ENCODE measurements at regions not wholly inside any gene's neighbourhood (a gene's known extent, or its start where the extent isn't known, plus 50 kb on each side); places are given as distances from the start of the nearest gene placed in this dataset.
A peak's percentile ranks its signal among the peaks of the same experiment; 100 is the strongest.

GRCh38 chr9:121597698-121598166 is 53.7 kb upstream of the DAB2IP start:
- no peak for DNase-seq (ENCODE audit: low read depth)
- in situ Hi-C loops (cut with HindIII; ENCODE audit: low pct_unique_long_range_greater_than_20kb, low sequenced_read_pairs), result no loop called here

GRCh38 chr9:121598167-121598964 is 53.1 kb upstream of the DAB2IP start:
- no peak for DNase-seq (ENCODE audit: low read depth)
- in situ Hi-C loops (cut with HindIII; ENCODE audit: low pct_unique_long_range_greater_than_20kb, low sequenced_read_pairs), result no loop called here

GRCh38 chr9:121598965-121599871 is 52.2 kb upstream of the DAB2IP start:
- in situ Hi-C loops (cut with HindIII; ENCODE audit: low pct_unique_long_range_greater_than_20kb, low sequenced_read_pairs), result no loop called here
- DNase-seq (ENCODE audit: low read depth), result peak; percentile 52

GRCh38 chr9:121599872-121600585 is 51.4 kb upstream of the DAB2IP start:
- in situ Hi-C loops (cut with HindIII; ENCODE audit: low pct_unique_long_range_greater_than_20kb, low sequenced_read_pairs), result no loop called here
- no peak for DNase-seq (ENCODE audit: low read depth)

GRCh38 chr9:121601194-121601593 is 50.2 kb upstream of the DAB2IP start:
- in situ Hi-C loops (cut with HindIII; ENCODE audit: low pct_unique_long_range_greater_than_20kb, low sequenced_read_pairs), result no loop called here
- DNase-seq (ENCODE audit: low read depth), result no peak
